ENCODE measurements at regions not wholly inside any gene's neighbourhood (a gene's known extent, or its start where the extent isn't known, plus 50 kb on each side); places are given as distances from the start of the nearest gene placed in this dataset.

DNA sequence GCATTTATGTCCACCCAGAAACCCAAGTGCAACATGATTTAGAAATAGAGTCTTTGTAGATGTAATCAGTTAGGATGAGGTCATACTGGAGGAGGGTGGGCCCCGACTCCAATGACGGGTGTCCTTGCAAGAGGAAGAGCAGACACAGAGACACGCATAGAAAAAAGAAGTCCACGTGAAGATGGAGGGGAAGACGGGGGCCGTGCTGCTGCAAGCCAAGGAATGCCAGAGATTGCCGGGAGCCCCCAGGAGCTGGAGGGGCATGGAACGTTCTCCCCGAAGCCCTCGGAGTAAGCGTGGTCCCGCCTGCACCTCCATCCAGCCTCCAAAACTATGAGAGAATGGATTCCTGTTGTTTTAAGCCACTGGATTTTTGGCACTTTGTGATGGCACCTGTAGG, 51.6 kb downstream of the PTGR3 start:
- Histone ChIP-seq H3K9me2 (ENCODE audit: insufficient read depth) (no peaks in the 10 kb centered on the region), H3K9ac (ENCODE audit: low read length) (no peak overlapping the region), H3K4me1 (ENCODE audit: control insufficient read depth in 1 of 2, insufficient read depth in 2 of 2, low read length in 2 of 2) (peaks cover 0 to 7% of the 10 kb centered on the region in 2 experiments; a peak in 1 of 4 replicates), H3K27me3 (ENCODE audit: insufficient read depth, low read length) (no peaks in the 10 kb centered on the region), H3K36me3 (ENCODE audit: control insufficient read depth in 1 of 2, insufficient read depth in 2 of 2, low read length in 2 of 2) (no peaks in the 10 kb centered on the region), H3K9me3 (ENCODE audit: control insufficient read depth in 1 of 2, insufficient read depth in 1 of 2, low read depth in 1 of 2, low read length in 2 of 2) (0 out of 4 replicates have a peak, but pooled peaks cover 0 to 3% of the 10 kb centered on the region in 2 experiments), H3K4me3 (replicated peaks in 1 of 2; ENCODE audit: low read depth in 1 of 2, low read length in 2 of 2) (no peak overlapping the region), H3K4me2 (ENCODE audit: low read length) (no peak overlapping the region), H2AFZ (ENCODE audit: low read depth, low read length, poor library complexity, severe bottlenecking) (no peak overlapping the region), H4K20me1 (ENCODE audit: insufficient read depth) (no peaks in the 10 kb centered on the region), H3K79me2 (ENCODE audit: insufficient read depth, low read length) (no peaks in the 10 kb centered on the region), H3K27ac (ENCODE audit: low read depth, low read length) (no peak overlapping the region)
- DNase-seq (ENCODE audit: low read depth, low spot score) (no peak), ATAC-seq (no peak)
- ChIA-PET CTCF (no interaction called here), POLR2A (no interaction called here), RAD21 (ENCODE audit: low non-redundant PET in 1 of 2, low total read pairs in 2 of 2, uncharacterized antibody in 2 of 2, unreplicated experiment in 2 of 2) (no interaction called here)
- intact Hi-C loops (cut with micrococcal nuclease), result no loop called here
- BruUV-seq (replicated peaks), result no TSS peak
- TF ChIP-seq ZNF274 (IDR thresholded peaks at IDR 0.05; ENCODE audit: low read depth, low read length) (no peak), ATF3 (IDR thresholded peaks at IDR 0.05) (no peak), RAD21 (IDR thresholded peaks at IDR 0.05; ENCODE audit: low read depth) (no peak), YY1 (IDR thresholded peaks at IDR 0.05; ENCODE audit: extremely low read depth, insufficient replicate concordance, low read depth, low read length) (no peak), SIN3A (IDR thresholded peaks at IDR 0.05; ENCODE audit: low read depth) (no peak), EZH2 (IDR thresholded peaks at IDR 0.05) (no peak), POLR2A (IDR thresholded peaks at IDR 0.05; ENCODE audit: borderline replicate concordance, extremely low read depth, insufficient read depth, insufficient read length) (no peak), TCF7L2 (IDR thresholded peaks at IDR 0.05; ENCODE audit: borderline replicate concordance, extremely low read depth, insufficient read depth, insufficient read length) (no peak), EZH2phosphoT487 (IDR thresholded peaks at IDR 0.05; ENCODE audit: borderline replicate concordance) (no peak), FOSL1 (IDR thresholded peaks at IDR 0.05; ENCODE audit: low read depth) (no peak), ZBTB33 (IDR thresholded peaks at IDR 0.05; ENCODE audit: extremely low read depth, insufficient replicate concordance, low read length) (no peak), SP1 (IDR thresholded peaks at IDR 0.05; ENCODE audit: low read depth) (no peak), SRF (IDR thresholded peaks at IDR 0.05; ENCODE audit: low read depth) (no peak), ELF1 (IDR thresholded peaks at IDR 0.05; ENCODE audit: borderline replicate concordance, low read depth) (no peak), EGR1 (IDR thresholded peaks at IDR 0.05; ENCODE audit: low read depth) (no peak), POLR2AphosphoS5 (IDR thresholded peaks at IDR 0.05; ENCODE audit: low read depth, low read length) (no peak)
- TF ChIP-seq, protein P1, sequence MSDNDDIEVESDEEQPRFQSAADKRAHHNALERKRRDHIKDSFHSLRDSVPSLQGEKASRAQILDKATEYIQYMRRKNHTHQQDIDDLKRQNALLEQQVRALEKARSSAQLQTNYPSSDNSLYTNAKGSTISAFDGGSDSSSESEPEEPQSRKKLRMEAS (IDR thresholded peaks at IDR 0.05), result no peak
